T-helper 2 cell treated with Interferon-gamma antibody and Interleukin-4, amounts not matched to agents 5 μg/mL and 100 μg/mL, for 36 hours (primary cell): ENCODE measurements at regions not wholly inside any gene's neighbourhood (a gene's known extent, or its start where the extent isn't known, plus 50 kb on each side); places are given as distances from the start of the nearest gene placed in this dataset.

Experiments
- DNase-seq: peaks from one replicate; pipeline ENCODE4 v3.0.0; 2021; ENCODE audit warnings: low spot score
- H3K27ac Mint-ChIP-seq: one replicate; pipeline ENCODE4 v1.8.0; 2021; ENCODE audit warnings: mild to moderate bottlenecking, mixed read lengths
- H3K27me3 Mint-ChIP-seq: one replicate; pipeline ENCODE4 v1.8.0; 2021; ENCODE audit warnings: low read depth, mixed read lengths
- H3K36me3 Mint-ChIP-seq: one replicate; pipeline ENCODE4 v1.8.0; 2021; ENCODE audit warnings: low read depth, mixed read lengths
- H3K4me1 Mint-ChIP-seq: one replicate; pipeline ENCODE4 v1.8.0; 2021; ENCODE audit warnings: low read depth, mixed read lengths
- H3K4me3 Mint-ChIP-seq: one replicate; pipeline ENCODE4 v1.8.0; 2022; ENCODE audit warnings: mild to moderate bottlenecking, moderate library complexity, mixed read lengths
- H3K9me3 Mint-ChIP-seq: one replicate; pipeline ENCODE4 v1.8.0; 2021; ENCODE audit warnings: mixed read lengths

- Mint-ChIP-seq H3K27me3 (no peaks in the 10 kb centered on the region), H3K4me1 (no peaks in the 10 kb centered on the region), H3K9me3 (no peaks in the 10 kb centered on the region), H3K36me3 (no peaks in the 10 kb centered on the region), H3K27ac (no peak overlapping the region), H3K4me3 (no peak overlapping the region)
- DNase-seq = no peak
These were observed 265.8 kb upstream of the TRPC7 start for GRCh38 chr5:136631186-136631585.

- Mint-ChIP-seq H3K4me3 (no peak overlapping the region), H3K27me3 (no peaks in the 10 kb centered on the region), H3K9me3 (no peaks in the 10 kb centered on the region), H3K36me3 (no peaks in the 10 kb centered on the region), H3K4me1 (no peaks in the 10 kb centered on the region), H3K27ac (no peak overlapping the region)
- no peak for DNase-seq
These were observed 263.9 kb upstream of the TRPC7 start for GRCh38 chr5:136629125-136629792.

- Mint-ChIP-seq H3K9me3 (no peaks in the 10 kb centered on the region), H3K4me3 (no peak overlapping the region), H3K27ac (no peak overlapping the region), H3K27me3 (no peaks in the 10 kb centered on the region), H3K4me1 (no peaks in the 10 kb centered on the region), H3K36me3 (no peaks in the 10 kb centered on the region)
- no peak for DNase-seq
These were observed 261.2 kb upstream of the TRPC7 start for GRCh38 chr5:136626531-136626930.

- no peaks in the 10 kb centered on the region for H3K4me1 Mint-ChIP-seq
- DNase-seq = no peak
- H3K4me3 Mint-ChIP-seq = no peak overlapping the region
- no peaks in the 10 kb centered on the region for H3K9me3 Mint-ChIP-seq
- H3K36me3 Mint-ChIP-seq = no peaks in the 10 kb centered on the region
- no peaks in the 10 kb centered on the region for H3K27me3 Mint-ChIP-seq
- no peak overlapping the region for H3K27ac Mint-ChIP-seq
These were observed 257.4 kb upstream of the TRPC7 start for GRCh38 chr5:136622747-136623146.

GRCh38 chr5:136621743-136622142, 256.4 kb upstream of the TRPC7 start:
- Mint-ChIP-seq H3K27me3 (no peaks in the 10 kb centered on the region), H3K9me3 (no peaks in the 10 kb centered on the region), H3K36me3 (no peaks in the 10 kb centered on the region), H3K4me1 (no peaks in the 10 kb centered on the region), H3K27ac (no peak overlapping the region), H3K4me3 (no peak overlapping the region)
- no peak for DNase-seq

- H3K9me3 Mint-ChIP-seq = no peaks in the 10 kb centered on the region
- no peaks in the 10 kb centered on the region for H3K36me3 Mint-ChIP-seq
- no peak for DNase-seq
- H3K27me3 Mint-ChIP-seq = no peaks in the 10 kb centered on the region
- H3K27ac Mint-ChIP-seq = no peak overlapping the region
- no peaks in the 10 kb centered on the region for H3K4me1 Mint-ChIP-seq
- no peak overlapping the region for H3K4me3 Mint-ChIP-seq
These were observed 255.3 kb upstream of the TRPC7 start for GRCh38 chr5:136620621-136621020.

- no peak overlapping the region for H3K27ac Mint-ChIP-seq
- H3K27me3 Mint-ChIP-seq = no peaks in the 10 kb centered on the region
- H3K4me3 Mint-ChIP-seq = no peak overlapping the region
- no peaks in the 10 kb centered on the region for H3K36me3 Mint-ChIP-seq
- no peaks in the 10 kb centered on the region for H3K4me1 Mint-ChIP-seq
- no peak for DNase-seq
- H3K9me3 Mint-ChIP-seq = no peaks in the 10 kb centered on the region
These were observed 254.7 kb upstream of the TRPC7 start for GRCh38 chr5:136620016-136620419.

- no peaks in the 10 kb centered on the region for H3K36me3 Mint-ChIP-seq
- H3K27me3 Mint-ChIP-seq = no peaks in the 10 kb centered on the region
- no peak overlapping the region for H3K27ac Mint-ChIP-seq
- no peaks in the 10 kb centered on the region for H3K4me1 Mint-ChIP-seq
- no peak for DNase-seq
- H3K9me3 Mint-ChIP-seq = no peaks in the 10 kb centered on the region
- H3K4me3 Mint-ChIP-seq = no peak overlapping the region
These were observed 254.2 kb upstream of the TRPC7 start for GRCh38 chr5:136619556-136619955.

GRCh38 chr5:136615251-136616119, 250.1 kb upstream of the TRPC7 start:
- Mint-ChIP-seq H3K9me3 (no peaks in the 10 kb centered on the region), H3K27me3 (no peaks in the 10 kb centered on the region), H3K4me3 (no peak overlapping the region), H3K36me3 (no peaks in the 10 kb centered on the region), H3K27ac (no peak overlapping the region), H3K4me1 (no peaks in the 10 kb centered on the region)
- DNase-seq = no peak

GRCh38 chr5:136613230-136613629, 247.9 kb upstream of the TRPC7 start:
- H3K4me3 Mint-ChIP-seq = no peak overlapping the region
- H3K27me3 Mint-ChIP-seq = no peaks in the 10 kb centered on the region
- H3K4me1 Mint-ChIP-seq = no peaks in the 10 kb centered on the region
- DNase-seq = no peak
- H3K9me3 Mint-ChIP-seq = no peaks in the 10 kb centered on the region
- no peaks in the 10 kb centered on the region for H3K36me3 Mint-ChIP-seq
- no peak overlapping the region for H3K27ac Mint-ChIP-seq

- Mint-ChIP-seq H3K9me3 (peaks cover 14% of the 10 kb centered on the region), H3K27ac (no peak overlapping the region), H3K27me3 (no peaks in the 10 kb centered on the region), H3K4me1 (no peaks in the 10 kb centered on the region), H3K4me3 (no peak overlapping the region), H3K36me3 (no peaks in the 10 kb centered on the region)
- DNase-seq = no peak
These were observed 240.3 kb upstream of the TRPC7 start for GRCh38 chr5:136605638-136606037.

- Mint-ChIP-seq H3K4me3 (no peak overlapping the region), H3K27ac (no peak overlapping the region), H3K4me1 (no peaks in the 10 kb centered on the region), H3K27me3 (no peaks in the 10 kb centered on the region), H3K36me3 (no peaks in the 10 kb centered on the region), H3K9me3 (peaks cover 26% of the 10 kb centered on the region)
- DNase-seq = no peak
These were observed 235.0 kb upstream of the TRPC7 start for GRCh38 chr5:136600306-136600705.

GRCh38 chr5:136598802-136599404, 233.6 kb upstream of the TRPC7 start:
- H3K27ac Mint-ChIP-seq = no peak overlapping the region
- no peaks in the 10 kb centered on the region for H3K36me3 Mint-ChIP-seq
- peaks cover 22% of the 10 kb centered on the region for H3K9me3 Mint-ChIP-seq
- H3K27me3 Mint-ChIP-seq = no peaks in the 10 kb centered on the region
- H3K4me1 Mint-ChIP-seq = no peaks in the 10 kb centered on the region
- H3K4me3 Mint-ChIP-seq = no peak overlapping the region
- no peak for DNase-seq

- Mint-ChIP-seq H3K27ac (no peak overlapping the region), H3K27me3 (no peaks in the 10 kb centered on the region), H3K4me3 (no peak overlapping the region), H3K9me3 (peaks cover 8% of the 10 kb centered on the region), H3K4me1 (no peaks in the 10 kb centered on the region), H3K36me3 (no peaks in the 10 kb centered on the region)
- DNase-seq = no peak
These were observed 229.1 kb upstream of the TRPC7 start for GRCh38 chr5:136594416-136594815.
